ENCODE measurements at regions not wholly inside any gene's neighbourhood (a gene's known extent, or its start where the extent isn't known, plus 50 kb on each side); places are given as distances from the start of the nearest gene placed in this dataset.

DNA sequence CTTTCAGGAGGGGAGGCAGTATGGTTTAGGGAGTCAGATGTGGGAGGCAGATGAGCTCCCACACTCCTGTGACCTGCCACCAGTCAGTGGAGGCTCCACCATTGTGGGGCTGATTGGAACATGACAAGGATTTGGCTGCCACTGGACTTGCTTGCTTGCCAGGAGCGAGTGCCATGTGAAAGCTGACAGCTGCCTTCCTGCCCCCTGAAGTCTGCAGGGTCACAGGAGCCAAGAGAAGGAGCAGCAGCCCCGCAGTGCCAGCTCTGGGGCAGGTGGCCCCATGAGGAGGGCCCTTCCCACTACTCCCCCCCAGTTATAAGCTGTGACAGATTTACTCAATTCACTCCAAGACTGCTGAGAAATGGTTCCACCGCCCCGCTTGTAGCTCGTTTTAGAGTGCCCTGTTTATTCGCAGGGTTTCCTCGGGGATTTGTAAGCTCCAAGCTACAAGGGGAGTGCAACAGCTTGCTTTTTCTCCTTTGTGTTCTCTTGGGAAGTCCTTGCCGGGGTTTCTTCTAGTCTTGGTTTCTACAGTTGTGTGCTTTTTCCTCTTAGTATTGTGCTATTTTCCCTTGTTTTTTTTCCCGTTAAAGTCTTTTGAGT lies 414.3 kb downstream of the MEIS1 start:
- Histone ChIP-seq H2AK9ac (replicated peaks; ENCODE audit: low read depth, low read length, poor library complexity) (peak overlapping the region; percentile 46), H3K4me1 (ENCODE audit: control insufficient read depth, insufficient read depth, low read length) (peaks cover 28% of the 10 kb centered on the region), H2BK20ac (ENCODE audit: low read depth, low read length) (peak overlapping the region; percentile 90), H3K9me1 (ENCODE audit: insufficient read depth, low read length) (peaks cover 18% of the 10 kb centered on the region), H4K8ac (ENCODE audit: low read depth in 2 of 2, low read length in 2 of 2) (peak overlapping the region; percentile 75 to 78; a peak in 3 of 4 replicates), H3K9ac (ENCODE audit: low read depth, low read length) (no peak overlapping the region), H3K4ac (ENCODE audit: low read depth, low read length) (peak overlapping the region; percentile 87), H2BK15ac (ENCODE audit: low read depth, low read length) (peak overlapping the region; percentile 97; the same call in 2 of the 3 replicates), H2BK5ac (ENCODE audit: low read depth, low read length, poor library complexity, severe bottlenecking) (peak overlapping the region; percentile 42), H3K27ac (ENCODE audit: insufficient read depth, low read length) (peak overlapping the region; percentile 17; the same call in 1 of the 2 replicates), H3K79me1 (ENCODE audit: low read depth in 1 of 2, low read length in 2 of 2) (0 out of 4 replicates have a peak, but pooled peaks cover 0 to 3% of the 10 kb centered on the region in 2 experiments), H3K4me2 (ENCODE audit: low read depth, low read length) (peak overlapping the region; percentile 8; the same call in 1 of the 2 replicates), H3K18ac (ENCODE audit: low read depth, low read length) (peak overlapping the region; percentile 42), H3K56ac (ENCODE audit: extremely low read depth, insufficient read depth, low read length) (no peak overlapping the region), H3K23ac (ENCODE audit: low read depth, low read length) (peak overlapping the region; percentile 44), H3K27me3 (ENCODE audit: control insufficient read depth, insufficient read depth, low read length) (no peaks in the 10 kb centered on the region), H3K4me3 (ENCODE audit: insufficient read depth, low read depth, low read length) (no peak overlapping the region), H3K36me3 (ENCODE audit: control insufficient read depth, insufficient read depth, low read length) (no peaks in the 10 kb centered on the region), H2BK120ac (ENCODE audit: low read depth, low read length) (peak overlapping the region; percentile 90), H3K14ac (replicated peaks; ENCODE audit: low read depth, low read length) (peak overlapping the region; percentile 85), H2AFZ (replicated peaks; ENCODE audit: low read length, poor library complexity) (peak overlapping the region; percentile 70), H4K5ac (ENCODE audit: low read depth, low read length) (peak overlapping the region; percentile 69), H4K91ac (ENCODE audit: insufficient read depth, low read depth, low read length) (peak overlapping the region; percentile 86), H4K20me1 (ENCODE audit: insufficient read depth, low read length) (no peaks in the 10 kb centered on the region), H2AK5ac (ENCODE audit: low read depth, low read length) (peak overlapping the region; percentile 69; the same call in 1 of the 2 replicates), H3K9me3 (ENCODE audit: control insufficient read depth, insufficient read depth, low read length) (no peaks in the 10 kb centered on the region)
- TF ChIP-seq CHD1 (IDR thresholded peaks at IDR 0.05; ENCODE audit: low read depth, low read length) (no peak), NFE2L2 (IDR thresholded peaks at IDR 0.05; ENCODE audit: low read depth, low read length) (no peak), USF2 (IDR thresholded peaks at IDR 0.05; ENCODE audit: low read depth, low read length) (no peak), BHLHE40 (IDR thresholded peaks at IDR 0.05; ENCODE audit: low read depth, low read length) (no peak), CEBPB (IDR thresholded peaks at IDR 0.05; ENCODE audit: low read depth, low read length) (no peak), MXI1 (IDR thresholded peaks at IDR 0.05; ENCODE audit: borderline replicate concordance, low read depth, low read length) (no peak), RFX5 (IDR thresholded peaks at IDR 0.05; ENCODE audit: low read depth, low read length) (no peak), RAD21 (IDR thresholded peaks at IDR 0.05; ENCODE audit: low read length) (no peak), POLR2A (IDR thresholded peaks at IDR 0.05; ENCODE audit: low read depth, low read length) (no peak), SMC3 (IDR thresholded peaks at IDR 0.05; ENCODE audit: low read depth, low read length) (no peak), FOS (IDR thresholded peaks at IDR 0.05; ENCODE audit: low read depth, low read length) (no peak), MAZ (IDR thresholded peaks at IDR 0.05; ENCODE audit: borderline replicate concordance, low read depth, low read length) (no peak), MAFK (IDR thresholded peaks at IDR 0.05; ENCODE audit: low read depth, low read length) (no peak)
- TF ChIP-seq, protein P1, sequence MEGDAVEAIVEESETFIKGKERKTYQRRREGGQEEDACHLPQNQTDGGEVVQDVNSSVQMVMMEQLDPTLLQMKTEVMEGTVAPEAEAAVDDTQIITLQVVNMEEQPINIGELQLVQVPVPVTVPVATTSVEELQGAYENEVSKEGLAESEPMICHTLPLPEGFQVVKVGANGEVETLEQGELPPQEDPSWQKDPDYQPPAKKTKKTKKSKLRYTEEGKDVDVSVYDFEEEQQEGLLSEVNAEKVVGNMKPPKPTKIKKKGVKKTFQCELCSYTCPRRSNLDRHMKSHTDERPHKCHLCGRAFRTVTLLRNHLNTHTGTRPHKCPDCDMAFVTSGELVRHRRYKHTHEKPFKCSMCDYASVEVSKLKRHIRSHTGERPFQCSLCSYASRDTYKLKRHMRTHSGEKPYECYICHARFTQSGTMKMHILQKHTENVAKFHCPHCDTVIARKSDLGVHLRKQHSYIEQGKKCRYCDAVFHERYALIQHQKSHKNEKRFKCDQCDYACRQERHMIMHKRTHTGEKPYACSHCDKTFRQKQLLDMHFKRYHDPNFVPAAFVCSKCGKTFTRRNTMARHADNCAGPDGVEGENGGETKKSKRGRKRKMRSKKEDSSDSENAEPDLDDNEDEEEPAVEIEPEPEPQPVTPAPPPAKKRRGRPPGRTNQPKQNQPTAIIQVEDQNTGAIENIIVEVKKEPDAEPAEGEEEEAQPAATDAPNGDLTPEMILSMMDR (conservative IDR thresholded peaks at IDR 0.05; ENCODE audit: low read depth, low read length): no peak
- POLR2A ChIA-PET (ENCODE audit: unreplicated experiment): no interaction called here
- CTCF ChIA-PET: interaction anchor here (1.0 kb wide), 1 partner anchor 8 kb away, joined by 3 read pairs; no protein-coding TSS in a partner anchor
- no peak for DNase-seq
- no CpG with 5 or more reads among the region's 9 CpGs for WGBS, 2 experiments (ENCODE audit: extremely low coverage in 2 of 2, insufficient read length in 1 of 2)
- in situ Hi-C loops (cut with MboI; ENCODE audit: low sequenced_read_pairs) (loop anchor here (10.0 kb wide), 2 partner anchors 264 to 414 kb away; partner anchors contain the start of gene MEIS1), dilution Hi-C loops (cut with HindIII; ENCODE audit: low sequenced_read_pairs, unreplicated experiment) (no loop called here), intact Hi-C loops (cut with micrococcal nuclease) (loop anchor here (10.0 kb wide), 1 partner anchor 626 kb away; no protein-coding TSS in a partner anchor)
- no TSS peak for BruUV-seq (replicated peaks)
- ATAC-seq (ENCODE audit: low read depth): no peak

All from IMR-90 (cell line).